ENCODE measurements at regions not wholly inside any gene's neighbourhood (a gene's known extent, or its start where the extent isn't known, plus 50 kb on each side); places are given as distances from the start of the nearest gene placed in this dataset.

- TF ChIP-seq CTCF (conservative IDR thresholded peaks at IDR 0.05), result no peak
- no peak for TF ChIP-seq EZH2 (IDR thresholded peaks at IDR 0.05; ENCODE audit: low read depth)
Measured at GRCh38 chr2:176747928-176748327, 464.7 kb upstream of the HNRNPA3 start.

Data from PC-9 (cell line).